Keratinocyte (primary cell): ENCODE measurements at regions not wholly inside any gene's neighbourhood (a gene's known extent, or its start where the extent isn't known, plus 50 kb on each side); places are given as distances from the start of the nearest gene placed in this dataset.
"Not testable (repeated sequence)": the region's sequence is repeated elsewhere in the genome, so short reads cannot be mapped to it uniquely, and the experiment has no call there.

ENCODE experiments used
- DNase-seq: peaks from one replicate; pipeline ENCODE4 v3.0.0-alpha.2; 2011; ENCODE audit warnings: low read depth, missing footprints, low spot score
- FAIRE-seq: peaks from 2 replicates; lab custom pipeline; 2011; peaks lifted over from hg19 to GRCh38; lab: Jason Lieb, UNC
- H2AFZ ChIP-seq: 2 replicates; pipeline ENCODE4 v1.6.0; 2012; ENCODE audit warnings: low read length, control low read depth, inconsistent platforms; ENCODE audit not compliant: control insufficient read depth
- H3K27ac ChIP-seq: 2 replicates; pipeline ENCODE4 v1.5.1; 2011; ENCODE audit warnings: low read length; ENCODE audit not compliant: control insufficient read depth, insufficient read depth
- H3K27me3 ChIP-seq: 3 replicates; pipeline ENCODE4 v1.6.0; 2011; ENCODE audit warnings: low read length; ENCODE audit not compliant: control insufficient read depth, insufficient read depth; ENCODE audit errors: extremely low read depth
- H3K36me3 ChIP-seq, 2 experiments: 2 replicates in 1 of 2; 3 replicates in 1 of 2; pipeline ENCODE4 v1.5.1; 2011; ENCODE audit warnings: low read length in 2 of 2, mild to moderate bottlenecking in 1 of 2; ENCODE audit not compliant: control insufficient read depth in 2 of 2, insufficient read depth in 2 of 2; ENCODE audit errors: extremely low read depth in 1 of 2
- H3K4me1 ChIP-seq: 3 replicates; pipeline ENCODE4 v1.5.1; 2011; ENCODE audit warnings: low read length; ENCODE audit not compliant: control insufficient read depth, insufficient read depth; ENCODE audit errors: extremely low read depth
- H3K4me2 ChIP-seq: 3 replicates; pipeline ENCODE4 v1.6.0; 2011; ENCODE audit warnings: low read depth, low read length; ENCODE audit not compliant: control insufficient read depth, insufficient read depth; ENCODE audit errors: extremely low read depth
- H3K4me3 ChIP-seq, 3 experiments: fragments of 200-600 bp in 1 of 3; sonication (generic) in 1 of 3; 2 replicates in 2 of 3; 3 replicates in 1 of 3; pipeline ENCODE4 v1.5.1; 2011 to 2016; ENCODE audit warnings: low read length in 3 of 3, mild to moderate bottlenecking in 3 of 3, control low read depth in 2 of 3, inconsistent platforms in 1 of 3, low read depth in 1 of 3, mixed read lengths in 1 of 3, mixed run types in 1 of 3, moderate library complexity in 1 of 3; ENCODE audit not compliant: control insufficient read depth in 2 of 3, insufficient read depth in 2 of 3; ENCODE audit errors: extremely low read depth in 1 of 3
- H3K79me2 ChIP-seq: 2 replicates; pipeline ENCODE4 v1.6.0; 2012; ENCODE audit warnings: low read length; ENCODE audit not compliant: control insufficient read depth, insufficient read depth
- H3K9ac ChIP-seq: 3 replicates; pipeline ENCODE4 v1.6.0; 2011; ENCODE audit warnings: low read length; ENCODE audit not compliant: control insufficient read depth, insufficient read depth; ENCODE audit errors: extremely low read depth
- H3K9me1 ChIP-seq: 3 replicates; pipeline ENCODE4 v1.6.0; 2011; ENCODE audit warnings: low read length; ENCODE audit not compliant: control insufficient read depth, insufficient read depth; ENCODE audit errors: extremely low read depth
- H3K9me3 ChIP-seq: 2 replicates; pipeline ENCODE4 v1.5.1; 2012; ENCODE audit warnings: low read depth, low read length; ENCODE audit not compliant: control insufficient read depth
- H4K20me1 ChIP-seq: 3 replicates; pipeline ENCODE4 v1.6.0; 2011; ENCODE audit warnings: low read length; ENCODE audit not compliant: control insufficient read depth, insufficient read depth; ENCODE audit errors: extremely low read depth
- CTCF ChIP-seq, 3 experiments: IDR thresholded peaks in 1 of 3; conservative IDR thresholded peaks in 1 of 3; optimal IDR thresholded peaks in 1 of 3; 2 replicates in 2 of 3; 3 replicates in 1 of 3; pipeline versions ENCODE3 to v1.5.1; 2011; ENCODE audit warnings: low read length in 3 of 3, mild to moderate bottlenecking in 3 of 3, moderate library complexity in 2 of 3, control low read depth in 1 of 3, inconsistent platforms in 1 of 3; ENCODE audit not compliant: insufficient read depth in 2 of 3; ENCODE audit errors: extremely low read depth in 1 of 3
- EZH2 ChIP-seq: IDR thresholded peaks from one replicate; pipeline ENCODE4 v1.6.1; 2012; ENCODE audit warnings: inconsistent platforms, mild to moderate bottlenecking, low read length, moderate library complexity
- dilution Hi-C: fragments of 300-500 bp; cut with MboI; formaldehyde crosslinking; loops from one replicate; pipeline ENCODE4 v1.7.0; 2020; ENCODE audit warnings: low sequenced_read_pairs; ENCODE audit not compliant: extremely low pct_ligation_motif_present

GRCh38 chr3:62951037-62951613, 75.9 kb upstream of the CADPS start:
- dilution Hi-C loops: no loop called here
- no peaks in the 10 kb centered on the region for H3K27me3 ChIP-seq
- FAIRE-seq (no peak), DNase-seq (no peak)
- no peak overlapping the region for H3K4me3 ChIP-seq
- H3K9me3 ChIP-seq: no peaks in the 10 kb centered on the region
- H3K79me2 ChIP-seq: no peaks in the 10 kb centered on the region
- H3K36me3 ChIP-seq: no peaks in the 10 kb centered on the region
- no peak overlapping the region for H3K9ac ChIP-seq
- TF ChIP-seq CTCF (optimal IDR thresholded peaks at IDR 0.05 in 1 of 3, IDR thresholded peaks at IDR 0.05 in 1 of 3, conservative IDR thresholded peaks at IDR 0.05 in 1 of 3; ENCODE audit: extremely low read depth in 1 of 3, insufficient read depth in 2 of 3, low read length in 3 of 3): no peak
- no peak for TF ChIP-seq EZH2
- no peak overlapping the region for H2AFZ ChIP-seq
- no peaks in the 10 kb centered on the region for H4K20me1 ChIP-seq
- no peak overlapping the region for H3K4me2 ChIP-seq
- H3K27ac ChIP-seq: no peak overlapping the region
- no peaks in the 10 kb centered on the region for H3K9me1 ChIP-seq
- no peaks in the 10 kb centered on the region for H3K4me1 ChIP-seq

- H3K4me3 ChIP-seq, H3K4me1 ChIP-seq, H3K27ac ChIP-seq, H3K27me3 ChIP-seq, H3K36me3 ChIP-seq, H4K20me1 ChIP-seq, H3K9me1 ChIP-seq, dilution Hi-C loops, FAIRE-seq, H3K79me2 ChIP-seq, H2AFZ ChIP-seq, DNase-seq, H3K9ac ChIP-seq, H3K4me2 ChIP-seq, H3K9me3 ChIP-seq: not testable (repeated sequence)
Observed at GRCh38 chr3:62951880-62952279, 76.7 kb upstream of the CADPS start.

GRCh38 chr3:62954580-62954979, 79.4 kb upstream of the CADPS start:
- dilution Hi-C loops: no loop called here
- FAIRE-seq: no peak

More at GRCh38 chr3:62954580-62954979, 79.4 kb upstream of the CADPS start:
- Histone ChIP-seq H3K36me3 (no peaks in the 10 kb centered on the region), H4K20me1 (no peaks in the 10 kb centered on the region), H3K27me3 (no peaks in the 10 kb centered on the region), H3K79me2 (no peaks in the 10 kb centered on the region), H3K4me2 (no peak overlapping the region), H3K4me3 (no peak overlapping the region), H3K27ac (no peak overlapping the region), H2AFZ (no peak overlapping the region), H3K4me1 (no peaks in the 10 kb centered on the region), H3K9ac (no peak overlapping the region), H3K9me1 (no peaks in the 10 kb centered on the region), H3K9me3 (no peaks in the 10 kb centered on the region)
- DNase-seq: no peak
- TF ChIP-seq EZH2: no peak
- no peak for TF ChIP-seq CTCF (optimal IDR thresholded peaks at IDR 0.05 in 1 of 3, IDR thresholded peaks at IDR 0.05 in 1 of 3, conservative IDR thresholded peaks at IDR 0.05 in 1 of 3; ENCODE audit: extremely low read depth in 1 of 3, insufficient read depth in 2 of 3, low read length in 3 of 3)
